ENCODE measurements at regions not wholly inside any gene's neighbourhood (a gene's known extent, or its start where the extent isn't known, plus 50 kb on each side); places are given as distances from the start of the nearest gene placed in this dataset.

DNA sequence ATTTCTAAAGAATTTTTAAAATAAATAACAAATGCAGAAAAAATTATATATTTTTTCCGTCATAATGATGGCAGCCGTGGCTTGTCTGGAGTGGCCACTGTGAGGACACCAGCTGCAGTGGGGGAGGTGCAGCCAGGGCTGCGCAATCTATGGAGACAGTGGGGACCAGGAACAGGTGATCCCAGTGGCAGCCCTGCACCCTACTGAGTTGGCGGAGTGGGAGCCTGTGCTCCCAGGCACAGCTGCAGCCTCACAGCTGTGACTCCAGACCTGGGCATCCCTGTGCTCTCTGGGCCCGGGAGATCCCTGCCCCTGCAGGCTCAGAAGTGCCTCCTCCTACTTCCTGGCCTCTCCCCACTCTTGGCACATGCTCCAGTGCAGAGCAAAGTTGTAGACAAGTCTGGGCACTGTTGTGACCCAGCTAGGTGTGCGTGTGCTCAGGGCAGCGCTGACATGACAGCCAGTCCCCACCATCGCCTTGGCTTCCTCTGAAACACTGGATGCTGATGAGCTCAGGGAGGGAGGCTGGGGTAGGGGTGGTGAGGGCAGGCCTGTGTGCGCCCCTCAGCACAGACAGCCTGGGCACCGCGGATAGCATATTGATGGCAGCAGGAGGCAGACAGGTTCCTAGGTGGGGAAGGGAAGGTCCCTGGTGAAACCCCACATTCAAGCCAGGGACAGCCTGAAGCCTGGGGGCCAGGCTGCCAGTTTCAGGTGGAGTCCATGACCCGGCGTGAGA lies 96.0 kb upstream of the PRR16 start:
- DNase-seq (ENCODE audit: low read depth in 1 of 2, low spot score in 1 of 2): no peak
- H3K36me3 ChIP-seq: no peaks in the 10 kb centered on the region
- no peaks in the 10 kb centered on the region for H3K4me1 ChIP-seq (ENCODE audit: low read depth)
- no peak overlapping the region for H3K4me3 ChIP-seq
- no peaks in the 10 kb centered on the region for H3K27me3 ChIP-seq
- H3K27ac ChIP-seq: no peak overlapping the region
- no peaks in the 10 kb centered on the region for H3K9me3 ChIP-seq (ENCODE audit: low read depth)
- TF ChIP-seq, protein P1, sequence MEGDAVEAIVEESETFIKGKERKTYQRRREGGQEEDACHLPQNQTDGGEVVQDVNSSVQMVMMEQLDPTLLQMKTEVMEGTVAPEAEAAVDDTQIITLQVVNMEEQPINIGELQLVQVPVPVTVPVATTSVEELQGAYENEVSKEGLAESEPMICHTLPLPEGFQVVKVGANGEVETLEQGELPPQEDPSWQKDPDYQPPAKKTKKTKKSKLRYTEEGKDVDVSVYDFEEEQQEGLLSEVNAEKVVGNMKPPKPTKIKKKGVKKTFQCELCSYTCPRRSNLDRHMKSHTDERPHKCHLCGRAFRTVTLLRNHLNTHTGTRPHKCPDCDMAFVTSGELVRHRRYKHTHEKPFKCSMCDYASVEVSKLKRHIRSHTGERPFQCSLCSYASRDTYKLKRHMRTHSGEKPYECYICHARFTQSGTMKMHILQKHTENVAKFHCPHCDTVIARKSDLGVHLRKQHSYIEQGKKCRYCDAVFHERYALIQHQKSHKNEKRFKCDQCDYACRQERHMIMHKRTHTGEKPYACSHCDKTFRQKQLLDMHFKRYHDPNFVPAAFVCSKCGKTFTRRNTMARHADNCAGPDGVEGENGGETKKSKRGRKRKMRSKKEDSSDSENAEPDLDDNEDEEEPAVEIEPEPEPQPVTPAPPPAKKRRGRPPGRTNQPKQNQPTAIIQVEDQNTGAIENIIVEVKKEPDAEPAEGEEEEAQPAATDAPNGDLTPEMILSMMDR (IDR thresholded peaks at IDR 0.05; ENCODE audit: low read depth, low read length): no peak

DNA sequence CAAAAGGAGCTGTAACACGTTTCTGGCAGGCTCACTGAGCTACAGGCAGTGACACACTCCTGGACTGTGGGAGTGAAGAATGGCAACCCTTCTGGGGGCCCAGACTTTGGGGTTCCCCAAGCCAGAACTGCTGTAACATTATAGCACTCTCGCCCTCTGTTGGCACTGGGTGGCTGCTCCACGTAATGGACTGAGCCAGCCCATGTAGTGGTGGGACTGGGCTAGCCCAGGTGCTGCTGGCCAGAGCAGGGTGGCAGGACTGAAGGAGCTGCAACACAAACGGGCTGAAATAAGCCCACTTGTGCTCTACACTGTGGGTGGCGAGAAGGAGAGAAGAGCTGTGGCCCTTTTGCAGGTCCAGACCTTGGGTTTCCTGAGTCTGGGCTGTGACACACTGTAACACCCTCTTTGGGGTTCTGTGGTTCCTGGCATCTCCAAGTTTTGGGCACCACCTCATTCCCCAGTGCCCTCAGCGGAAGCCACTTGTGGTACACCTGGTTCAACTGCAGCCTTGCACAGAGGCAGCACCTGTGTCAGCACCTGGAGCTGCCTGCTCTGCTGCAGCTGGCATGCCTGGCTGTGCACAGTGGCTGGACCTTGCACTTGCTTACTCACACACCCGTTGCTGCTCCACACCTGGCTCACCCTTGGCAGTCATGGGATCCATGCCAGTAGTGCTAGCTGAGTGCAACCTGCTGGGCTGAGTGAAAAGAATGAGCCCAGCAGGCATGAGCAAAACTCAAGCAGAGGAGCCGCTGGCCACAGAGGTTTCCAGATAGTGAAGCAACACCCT lies 95.0 kb upstream of the PRR16 start:
- Histone ChIP-seq H3K27ac (no peak overlapping the region), H3K4me1 (ENCODE audit: low read depth) (no peaks in the 10 kb centered on the region), H3K9me3 (ENCODE audit: low read depth) (no peaks in the 10 kb centered on the region), H3K4me3 (no peak overlapping the region), H3K36me3 (no peaks in the 10 kb centered on the region), H3K27me3 (no peaks in the 10 kb centered on the region)
- DNase-seq (ENCODE audit: low read depth in 1 of 2, low spot score in 1 of 2): no peak
- TF ChIP-seq, protein P1 (IDR thresholded peaks at IDR 0.05; ENCODE audit: low read depth, low read length): no peak

DNA sequence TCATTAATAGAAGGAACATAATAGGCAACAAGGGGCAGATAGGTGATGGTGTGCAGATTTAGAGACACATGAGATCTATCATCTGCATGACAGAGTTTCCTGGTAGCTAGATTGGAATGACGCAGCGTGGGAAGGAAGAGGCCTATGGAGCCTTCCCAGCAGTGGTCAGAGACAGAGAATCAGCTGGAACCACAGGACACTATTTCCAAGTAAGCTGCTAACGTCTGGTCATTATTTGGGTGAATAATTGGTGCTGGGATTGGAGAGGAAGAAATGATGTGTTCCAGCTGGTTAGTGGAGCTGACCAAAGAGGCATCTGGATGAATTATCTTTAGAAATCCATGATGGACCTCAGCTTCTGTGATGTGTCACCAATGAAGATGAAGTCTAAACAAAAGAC lies 91.2 kb upstream of the PRR16 start:
- no peak overlapping the region for H3K27ac ChIP-seq
- TF ChIP-seq, protein P1 (IDR thresholded peaks at IDR 0.05; ENCODE audit: low read depth, low read length): no peak
- H3K4me3 ChIP-seq: no peak overlapping the region
- H3K27me3 ChIP-seq: no peaks in the 10 kb centered on the region
- DNase-seq (ENCODE audit: low read depth in 1 of 2, low spot score in 1 of 2): no peak
- H3K36me3 ChIP-seq: no peaks in the 10 kb centered on the region
- H3K9me3 ChIP-seq (ENCODE audit: low read depth): no peaks in the 10 kb centered on the region
- H3K4me1 ChIP-seq (ENCODE audit: low read depth): no peaks in the 10 kb centered on the region

DNA sequence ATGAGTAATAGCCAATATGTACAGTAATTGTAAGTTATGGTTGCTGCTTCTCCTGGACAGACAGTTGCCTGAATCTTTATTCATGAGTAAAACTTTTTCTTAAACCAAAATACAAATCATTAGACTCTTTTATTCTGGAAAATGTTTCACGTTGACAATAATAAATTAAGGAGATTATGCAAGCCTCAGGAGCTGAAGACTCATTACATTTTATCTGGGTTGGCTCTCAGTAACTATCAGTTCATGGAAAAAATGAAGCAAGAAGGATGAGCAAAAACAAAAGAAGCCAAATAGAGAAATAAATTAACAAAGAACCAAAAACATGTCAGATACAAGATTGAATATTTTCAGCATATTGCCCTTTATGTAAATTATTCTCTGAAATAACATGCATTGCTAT lies 88.9 kb upstream of the PRR16 start:
- Histone ChIP-seq H3K27ac (no peak overlapping the region), H3K36me3 (no peaks in the 10 kb centered on the region), H3K9me3 (ENCODE audit: low read depth) (no peaks in the 10 kb centered on the region), H3K27me3 (no peaks in the 10 kb centered on the region), H3K4me1 (ENCODE audit: low read depth) (no peaks in the 10 kb centered on the region), H3K4me3 (no peak overlapping the region)
- TF ChIP-seq, protein P1 (IDR thresholded peaks at IDR 0.05; ENCODE audit: low read depth, low read length): no peak
- DNase-seq (ENCODE audit: low read depth in 1 of 2, low spot score in 1 of 2): peak in 1 of 2 donors; percentile 35

DNA sequence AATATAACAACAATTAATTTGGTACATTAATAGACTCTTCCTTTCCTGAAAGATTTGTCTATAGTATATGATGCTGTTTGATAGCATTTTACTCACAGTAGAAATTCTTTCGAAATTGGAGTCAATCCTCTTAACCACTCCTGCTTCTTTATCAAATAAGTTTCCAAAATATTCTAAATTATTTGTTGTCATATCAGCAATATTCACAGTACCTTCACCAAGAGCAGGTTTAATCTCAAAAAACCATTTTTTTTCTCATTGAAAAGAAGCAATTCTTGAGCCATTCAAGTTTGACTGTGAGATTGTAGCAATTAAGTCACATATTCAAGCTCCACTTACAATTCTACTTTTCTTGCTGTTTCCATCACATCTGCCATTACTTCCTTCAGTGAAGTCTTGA lies 83.5 kb upstream of the PRR16 start:
- Histone ChIP-seq H3K27ac (no peak overlapping the region), H3K4me1 (ENCODE audit: low read depth) (no peaks in the 10 kb centered on the region), H3K9me3 (ENCODE audit: low read depth) (no peaks in the 10 kb centered on the region), H3K36me3 (no peaks in the 10 kb centered on the region), H3K4me3 (no peak overlapping the region), H3K27me3 (no peaks in the 10 kb centered on the region)
- DNase-seq (ENCODE audit: low read depth in 1 of 2, low spot score in 1 of 2): no peak
- TF ChIP-seq, protein P1 (IDR thresholded peaks at IDR 0.05; ENCODE audit: low read depth, low read length): no peak

All from cardiac muscle cell (in vitro differentiated cells and primary cell).